IMR-90 (cell line): ENCODE measurements at regions not wholly inside any gene's neighbourhood (a gene's known extent, or its start where the extent isn't known, plus 50 kb on each side); places are given as distances from the start of the nearest gene placed in this dataset.

Experiments
- ATAC-seq: fragments of 200-7000 bp; cut with Tn5 transposase; 2 replicates; pipeline ENCODE4 v1.9.1; 2020; ENCODE audit warnings: low read depth, mild to moderate bottlenecking, moderate library complexity
- BruUV-seq: library from RNA; stranded (reverse); fragments of 400-500 nt; replicated peaks from 2 replicates; lab custom pipeline; 2021; lab: Mats Ljungman, UMichigan
- CTCF ChIA-PET: fragments of 300-600 bp; formaldehyde crosslinking; extraction: SDS; loops from one replicate; lab custom pipeline; 2021; ENCODE audit warnings: antibody characterized with exemption; lab: Yijun Ruan, JAX
- POLR2A ChIA-PET: fragments of 300-600 bp; sonication (Branson Sonifier 250); formaldehyde crosslinking; loops from one replicate; lab custom pipeline; 2022; ENCODE audit warnings: antibody characterized with exemption; ENCODE audit not compliant: unreplicated experiment; lab: Charles Lee
- DNase-seq: peaks from one replicate; pipeline ENCODE4 v3.0.0; 2013
- H2AFZ ChIP-seq: replicated peaks from 2 replicates; pipeline ENCODE3; 2013; ENCODE audit warnings: low read length, mild to moderate bottlenecking; ENCODE audit not compliant: poor library complexity
- H2AK5ac ChIP-seq: 2 replicates; pipeline ENCODE4 v1.6.1; 2013; ENCODE audit warnings: low read depth, low read length, inconsistent platforms
- H2AK9ac ChIP-seq: replicated peaks from 2 replicates; pipeline ENCODE3; 2013; ENCODE audit warnings: mild to moderate bottlenecking, low read depth, low read length, moderate library complexity; ENCODE audit not compliant: poor library complexity
- H2BK120ac ChIP-seq: 2 replicates; pipeline ENCODE4 v1.6.1; 2013; ENCODE audit warnings: low read depth, low read length, inconsistent platforms
- H2BK15ac ChIP-seq: 3 replicates; pipeline ENCODE4 v1.6.1; 2013; ENCODE audit warnings: low read depth, low read length, inconsistent platforms
- H2BK20ac ChIP-seq: 2 replicates; pipeline ENCODE4 v1.6.1; 2013; ENCODE audit warnings: low read depth, mild to moderate bottlenecking, inconsistent platforms, low read length, moderate library complexity
- H2BK5ac ChIP-seq: 2 replicates; pipeline ENCODE4 v1.6.1; 2013; ENCODE audit warnings: mild to moderate bottlenecking, low read depth, low read length, inconsistent platforms; ENCODE audit not compliant: poor library complexity, severe bottlenecking
- H3K14ac ChIP-seq: replicated peaks from 2 replicates; pipeline ENCODE4 v1.6.1; 2013; ENCODE audit warnings: low read depth, low read length, inconsistent platforms
- H3K18ac ChIP-seq: 2 replicates; pipeline ENCODE4 v1.6.1; 2013; ENCODE audit warnings: low read depth, low read length, control low read depth
- H3K23ac ChIP-seq: 2 replicates; pipeline ENCODE4 v1.6.1; 2013; ENCODE audit warnings: low read depth, low read length, inconsistent platforms
- H3K27ac ChIP-seq: 2 replicates; pipeline ENCODE4 v1.5.1; 2013; ENCODE audit warnings: mild to moderate bottlenecking, control low read depth, low read length; ENCODE audit not compliant: insufficient read depth
- H3K27me3 ChIP-seq: 2 replicates; pipeline ENCODE4 v1.6.1; 2013; ENCODE audit warnings: low read length; ENCODE audit not compliant: control insufficient read depth, insufficient read depth
- H3K36me3 ChIP-seq: 2 replicates; pipeline ENCODE4 v1.6.1; 2013; ENCODE audit warnings: low read length, mixed read lengths; ENCODE audit not compliant: control insufficient read depth, insufficient read depth
- H3K4ac ChIP-seq: 2 replicates; pipeline ENCODE4 v1.6.1; 2013; ENCODE audit warnings: low read depth, low read length, inconsistent platforms
- H3K4me1 ChIP-seq: 2 replicates; pipeline ENCODE4 v1.6.1; 2013; ENCODE audit warnings: low read length, mixed read lengths; ENCODE audit not compliant: control insufficient read depth, insufficient read depth
- H3K4me2 ChIP-seq: 2 replicates; pipeline ENCODE4 v1.6.1; 2013; ENCODE audit warnings: low read depth, mild to moderate bottlenecking, control low read depth, low read length, moderate library complexity
- H3K4me3 ChIP-seq: 2 replicates; pipeline ENCODE4 v1.5.1; 2013; ENCODE audit warnings: low read depth, mild to moderate bottlenecking, control low read depth, low read length, moderate library complexity; ENCODE audit not compliant: insufficient read depth
- H3K56ac ChIP-seq: 2 replicates; pipeline ENCODE4 v1.6.1; 2013; ENCODE audit warnings: low read length, inconsistent platforms; ENCODE audit not compliant: insufficient read depth; ENCODE audit errors: extremely low read depth
- H3K79me1 ChIP-seq, 2 experiments: 2 replicates each; pipeline ENCODE4 v1.6.1; 2013; ENCODE audit warnings: low read length in 2 of 2, inconsistent platforms in 1 of 2, low read depth in 1 of 2
- H3K9ac ChIP-seq: 2 replicates; pipeline ENCODE4 v1.6.1; 2013; ENCODE audit warnings: low read depth, low read length, control low read depth
- H3K9me1 ChIP-seq: 2 replicates; pipeline ENCODE4 v1.6.1; 2013; ENCODE audit warnings: low read length, inconsistent platforms; ENCODE audit not compliant: insufficient read depth
- H3K9me3 ChIP-seq: 2 replicates; pipeline ENCODE4 v1.6.1; 2013; ENCODE audit warnings: low read length; ENCODE audit not compliant: control insufficient read depth, insufficient read depth
- H4K20me1 ChIP-seq: 2 replicates; pipeline ENCODE4 v1.6.1; 2013; ENCODE audit warnings: low read length, inconsistent platforms; ENCODE audit not compliant: insufficient read depth
- H4K5ac ChIP-seq: 2 replicates; pipeline ENCODE4 v1.6.1; 2013; ENCODE audit warnings: mild to moderate bottlenecking, low read depth, low read length, control low read depth
- H4K8ac ChIP-seq, 2 experiments: 2 replicates each; pipeline ENCODE4 v1.6.1; 2013; ENCODE audit warnings: low read depth in 2 of 2, low read length in 2 of 2, control low read depth in 1 of 2, inconsistent platforms in 1 of 2
- H4K91ac ChIP-seq: 2 replicates; pipeline ENCODE4 v1.6.1; 2013; ENCODE audit warnings: low read depth, low read length, inconsistent platforms; ENCODE audit not compliant: insufficient read depth
- RAD21 ChIP-seq: IDR thresholded peaks from 2 replicates; pipeline ENCODE4 v1.6.1; 2012; ENCODE audit warnings: low read length, improper control_type of control experiment
- WGBS, 2 experiments: methylation state at CpG; one replicate each; pipeline versions ENCODE4 v1.1.5 to v1.1.7; 2013; ENCODE audit warnings: missing lambda C conversion rate in 2 of 2; ENCODE audit not compliant: insufficient read length in 1 of 2; ENCODE audit errors: extremely low coverage in 2 of 2; 5-methylcytosine and 5-hydroxymethylcytosine counted together
- dilution Hi-C: fragments of 300-500 bp; cut with HindIII; formaldehyde crosslinking; loops from one replicate; pipeline ENCODE4 v1.14.3; 2018; ENCODE audit warnings: low sequenced_read_pairs; ENCODE audit not compliant: unreplicated experiment
- in situ Hi-C: fragments of 300-500 bp; cut with MboI; formaldehyde crosslinking; loops from 3 replicates; pipeline ENCODE4 v1.14.3; 2019; ENCODE audit warnings: low sequenced_read_pairs, inconsistent platforms, mixed read lengths
- intact Hi-C: fragments of 100-400 bp; cut with micrococcal nuclease; formaldehyde crosslinking; loops from 2 replicates; pipeline ENCODE4 v1.10.0; 2022

DNA sequence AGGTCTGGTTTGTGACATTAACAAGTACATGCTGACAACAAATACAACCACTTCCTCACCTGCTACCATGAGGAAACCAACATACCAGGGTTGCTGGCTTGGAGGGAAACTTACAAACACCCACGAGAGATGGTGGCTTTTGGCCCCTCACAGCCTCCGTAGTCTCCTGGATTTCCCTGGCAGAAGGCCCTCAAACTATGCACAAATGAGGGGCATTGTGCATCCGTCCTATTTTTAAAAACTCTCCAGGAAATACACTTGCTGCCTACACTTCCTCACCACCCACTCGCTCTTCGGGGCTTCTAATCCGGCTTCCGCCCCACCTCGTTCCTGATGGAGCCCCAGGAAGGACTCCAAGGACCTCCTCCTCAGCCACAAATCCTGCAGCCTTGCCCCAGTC, 355.0 kb upstream of the GATB start:
- no peak overlapping the region for H2BK5ac ChIP-seq
- H3K4me1 ChIP-seq, result no peaks in the 10 kb centered on the region
- H2AK9ac ChIP-seq, result no peak overlapping the region
- no peaks in the 10 kb centered on the region for H4K20me1 ChIP-seq
- H3K56ac ChIP-seq, result no peak overlapping the region
- ChIA-PET CTCF (no interaction called here), POLR2A (no interaction called here)
- H3K36me3 ChIP-seq, result no peaks in the 10 kb centered on the region
- no peaks in the 10 kb centered on the region for H3K9me1 ChIP-seq
- H2BK15ac ChIP-seq, result no peak overlapping the region
- no peak for TF ChIP-seq RAD21
- H3K9me3 ChIP-seq, result no peaks in the 10 kb centered on the region
- no peak overlapping the region for H4K91ac ChIP-seq
- H3K4me3 ChIP-seq, result no peak overlapping the region
- no peak overlapping the region for H4K5ac ChIP-seq
- H3K27me3 ChIP-seq, result peaks cover 25% of the 10 kb centered on the region
- no peak for ATAC-seq
- no peak overlapping the region for H2AFZ ChIP-seq
- no peak overlapping the region for H2BK20ac ChIP-seq
- no peaks in the 10 kb centered on the region for H3K79me1 ChIP-seq
- no peak overlapping the region for H3K27ac ChIP-seq
- no peak overlapping the region for H3K18ac ChIP-seq
- H3K23ac ChIP-seq, result no peak overlapping the region
- dilution Hi-C loops, result no loop called here
- no peak for DNase-seq
- H3K14ac ChIP-seq, result no peak overlapping the region
- no peak overlapping the region for H3K4ac ChIP-seq
- intact Hi-C loops, result no loop called here
- no peak overlapping the region for H2BK120ac ChIP-seq
- H2AK5ac ChIP-seq, result no peak overlapping the region
- H3K4me2 ChIP-seq, result no peak overlapping the region
- BruUV-seq, result no TSS peak
- H3K9ac ChIP-seq, result no peak overlapping the region
- in situ Hi-C loops, result no loop called here
- no peak overlapping the region for H4K8ac ChIP-seq
- WGBS, 2 experiments, result 78% methylated on average over 5 of the region's 8 CpGs; no CpG with 5 or more reads in 1 of the 2 experiments
